ENCODE measurements at regions not wholly inside any gene's neighbourhood (a gene's known extent, or its start where the extent isn't known, plus 50 kb on each side); places are given as distances from the start of the nearest gene placed in this dataset.

- TF ChIP-seq ESRRA (CRISPR knock-in tag; IDR thresholded peaks at IDR 0.05; ENCODE audit: borderline replicate concordance) (no peak), NFYB (CRISPR knock-in tag; conservative IDR thresholded peaks at IDR 0.05; ENCODE audit: low read depth) (no peak)
These were observed 93.8 kb upstream of the MDM1 start (continued) for GRCh38 chr12:68425998-68426397.

DNA sequence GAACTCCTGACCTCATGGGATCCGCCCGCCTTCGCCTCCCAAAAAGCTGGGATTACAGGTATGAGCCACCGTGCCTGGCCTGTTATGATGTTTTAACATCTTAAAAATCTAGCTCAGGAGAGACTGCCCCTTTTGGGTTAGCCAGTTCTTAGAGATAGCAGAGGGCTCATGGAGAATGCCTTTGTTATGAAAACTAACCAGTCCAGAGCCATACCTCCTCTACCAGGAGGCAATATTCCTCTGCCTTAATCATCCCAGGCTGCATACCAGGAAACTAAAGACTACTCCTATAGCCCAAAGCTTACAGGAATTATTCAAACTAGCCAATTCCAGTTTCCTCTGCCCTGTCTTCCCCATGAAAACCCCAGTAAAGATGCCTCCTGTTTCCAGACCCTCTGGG is 96.0 kb upstream of the MDM1 start:
- Mint-ChIP-seq H3K27ac (0 out of 2 replicates have a peak overlapping the region, but pooled peaks have one; percentile 24), H3K4me3 (no peak overlapping the region), H3K27me3 (ENCODE audit: low read depth) (no peaks in the 10 kb centered on the region), H3K9me3 (no peaks in the 10 kb centered on the region), H3K4me1 (peaks cover 28% of the 10 kb centered on the region), H3K36me3 (no peaks in the 10 kb centered on the region)
- ATAC-seq (peak; percentile 95), DNase-seq (ENCODE audit: low spot score) (no peak)
- ChIA-PET CTCF (no interaction called here), POLR2A (no interaction called here)
- TF ChIP-seq FOXK1 (CRISPR knock-in tag; IDR thresholded peaks at IDR 0.05), result no peak
- TF ChIP-seq ZNF138 (CRISPR knock-in tag; conservative IDR thresholded peaks at IDR 0.05), result no peak
- no peak for TF ChIP-seq TCF7 (CRISPR knock-in tag; IDR thresholded peaks at IDR 0.05; ENCODE audit: low read depth)
- TF ChIP-seq CREB1 (CRISPR knock-in tag; IDR thresholded peaks at IDR 0.05), result no peak
- TF ChIP-seq ZNF281 (CRISPR knock-in tag; IDR thresholded peaks at IDR 0.05), result no peak
- TF ChIP-seq MYBL2 (CRISPR knock-in tag; IDR thresholded peaks at IDR 0.05), result no peak
- TF ChIP-seq, protein P1, sequence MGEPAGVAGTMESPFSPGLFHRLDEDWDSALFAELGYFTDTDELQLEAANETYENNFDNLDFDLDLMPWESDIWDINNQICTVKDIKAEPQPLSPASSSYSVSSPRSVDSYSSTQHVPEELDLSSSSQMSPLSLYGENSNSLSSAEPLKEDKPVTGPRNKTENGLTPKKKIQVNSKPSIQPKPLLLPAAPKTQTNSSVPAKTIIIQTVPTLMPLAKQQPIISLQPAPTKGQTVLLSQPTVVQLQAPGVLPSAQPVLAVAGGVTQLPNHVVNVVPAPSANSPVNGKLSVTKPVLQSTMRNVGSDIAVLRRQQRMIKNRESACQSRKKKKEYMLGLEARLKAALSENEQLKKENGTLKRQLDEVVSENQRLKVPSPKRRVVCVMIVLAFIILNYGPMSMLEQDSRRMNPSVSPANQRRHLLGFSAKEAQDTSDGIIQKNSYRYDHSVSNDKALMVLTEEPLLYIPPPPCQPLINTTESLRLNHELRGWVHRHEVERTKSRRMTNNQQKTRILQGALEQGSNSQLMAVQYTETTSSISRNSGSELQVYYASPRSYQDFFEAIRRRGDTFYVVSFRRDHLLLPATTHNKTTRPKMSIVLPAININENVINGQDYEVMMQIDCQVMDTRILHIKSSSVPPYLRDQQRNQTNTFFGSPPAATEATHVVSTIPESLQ (CRISPR knock-in tag; IDR thresholded peaks at IDR 0.05), result no peak

- ATAC-seq (no peak), DNase-seq (ENCODE audit: low spot score) (no peak)
- ChIA-PET POLR2A (no interaction called here), CTCF (no interaction called here)
- H3K36me3 Mint-ChIP-seq, result no peaks in the 10 kb centered on the region
- no peaks in the 10 kb centered on the region for H3K27me3 Mint-ChIP-seq (ENCODE audit: low read depth)
- H3K9me3 Mint-ChIP-seq, result no peaks in the 10 kb centered on the region
- H3K4me3 Mint-ChIP-seq, result no peak overlapping the region
- H3K27ac Mint-ChIP-seq, result no peak overlapping the region
- H3K4me1 Mint-ChIP-seq, result peaks cover 24% of the 10 kb centered on the region
- TF ChIP-seq, protein P2, sequence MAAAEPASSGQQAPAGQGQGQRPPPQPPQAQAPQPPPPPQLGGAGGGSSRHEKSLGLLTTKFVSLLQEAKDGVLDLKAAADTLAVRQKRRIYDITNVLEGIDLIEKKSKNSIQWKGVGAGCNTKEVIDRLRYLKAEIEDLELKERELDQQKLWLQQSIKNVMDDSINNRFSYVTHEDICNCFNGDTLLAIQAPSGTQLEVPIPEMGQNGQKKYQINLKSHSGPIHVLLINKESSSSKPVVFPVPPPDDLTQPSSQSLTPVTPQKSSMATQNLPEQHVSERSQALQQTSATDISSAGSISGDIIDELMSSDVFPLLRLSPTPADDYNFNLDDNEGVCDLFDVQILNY (CRISPR knock-in tag; IDR thresholded peaks at IDR 0.05), result no peak
- TF ChIP-seq TEAD1 (CRISPR knock-in tag; IDR thresholded peaks at IDR 0.05) (no peak), CBFB (CRISPR knock-in tag; IDR thresholded peaks at IDR 0.05; ENCODE audit: low read depth) (no peak), PREB (CRISPR knock-in tag; IDR thresholded peaks at IDR 0.05; ENCODE audit: borderline replicate concordance) (no peak), ZNF416 (CRISPR knock-in tag; IDR thresholded peaks at IDR 0.05) (no peak), EMX1 (CRISPR knock-in tag; IDR thresholded peaks at IDR 0.05) (no peak), ZNF396 (CRISPR knock-in tag; IDR thresholded peaks at IDR 0.05; ENCODE audit: borderline replicate concordance) (no peak), IRF1 (CRISPR knock-in tag; IDR thresholded peaks at IDR 0.05) (no peak)
- TF ChIP-seq, protein P1 (CRISPR knock-in tag; IDR thresholded peaks at IDR 0.05), result no peak
- TF ChIP-seq, protein P3, sequence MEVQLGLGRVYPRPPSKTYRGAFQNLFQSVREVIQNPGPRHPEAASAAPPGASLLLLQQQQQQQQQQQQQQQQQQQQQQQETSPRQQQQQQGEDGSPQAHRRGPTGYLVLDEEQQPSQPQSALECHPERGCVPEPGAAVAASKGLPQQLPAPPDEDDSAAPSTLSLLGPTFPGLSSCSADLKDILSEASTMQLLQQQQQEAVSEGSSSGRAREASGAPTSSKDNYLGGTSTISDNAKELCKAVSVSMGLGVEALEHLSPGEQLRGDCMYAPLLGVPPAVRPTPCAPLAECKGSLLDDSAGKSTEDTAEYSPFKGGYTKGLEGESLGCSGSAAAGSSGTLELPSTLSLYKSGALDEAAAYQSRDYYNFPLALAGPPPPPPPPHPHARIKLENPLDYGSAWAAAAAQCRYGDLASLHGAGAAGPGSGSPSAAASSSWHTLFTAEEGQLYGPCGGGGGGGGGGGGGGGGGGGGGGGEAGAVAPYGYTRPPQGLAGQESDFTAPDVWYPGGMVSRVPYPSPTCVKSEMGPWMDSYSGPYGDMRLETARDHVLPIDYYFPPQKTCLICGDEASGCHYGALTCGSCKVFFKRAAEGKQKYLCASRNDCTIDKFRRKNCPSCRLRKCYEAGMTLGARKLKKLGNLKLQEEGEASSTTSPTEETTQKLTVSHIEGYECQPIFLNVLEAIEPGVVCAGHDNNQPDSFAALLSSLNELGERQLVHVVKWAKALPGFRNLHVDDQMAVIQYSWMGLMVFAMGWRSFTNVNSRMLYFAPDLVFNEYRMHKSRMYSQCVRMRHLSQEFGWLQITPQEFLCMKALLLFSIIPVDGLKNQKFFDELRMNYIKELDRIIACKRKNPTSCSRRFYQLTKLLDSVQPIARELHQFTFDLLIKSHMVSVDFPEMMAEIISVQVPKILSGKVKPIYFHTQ (CRISPR knock-in tag; IDR thresholded peaks at IDR 0.05), result no peak
- TF ChIP-seq, protein P4, sequence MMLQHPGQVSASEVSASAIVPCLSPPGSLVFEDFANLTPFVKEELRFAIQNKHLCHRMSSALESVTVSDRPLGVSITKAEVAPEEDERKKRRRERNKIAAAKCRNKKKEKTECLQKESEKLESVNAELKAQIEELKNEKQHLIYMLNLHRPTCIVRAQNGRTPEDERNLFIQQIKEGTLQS (CRISPR knock-in tag; conservative IDR thresholded peaks at IDR 0.05), result no peak
These were observed 96.8 kb upstream of the MDM1 start for GRCh38 chr12:68428724-68429501.
